Endothelial cell of umbilical vein (primary cell): ENCODE measurements at regions not wholly inside any gene's neighbourhood (a gene's known extent, or its start where the extent isn't known, plus 50 kb on each side); places are given as distances from the start of the nearest gene placed in this dataset.

Source experiments
- EZH2 ChIP-seq: IDR thresholded peaks from 2 replicates; pipeline ENCODE4 v1.6.1; 2012; ENCODE audit warnings: borderline replicate concordance, low read depth, mild to moderate bottlenecking, moderate library complexity, low read length, inconsistent platforms; ENCODE audit not compliant: severe bottlenecking
- FOS ChIP-seq: IDR thresholded peaks from 2 replicates; pipeline ENCODE4 v1.6.1; 2011; ENCODE audit warnings: mild to moderate bottlenecking, low read length, moderate library complexity, borderline replicate concordance; ENCODE audit not compliant: insufficient read depth
- POLR2A ChIP-seq: IDR thresholded peaks from 2 replicates; pipeline ENCODE4 v1.6.1; 2012; ENCODE audit warnings: low read depth, mild to moderate bottlenecking, control low read depth, low read length
- TF ChIP-seq, protein P1 (sequence below), 2 donors: IDR thresholded peaks; 1 replicate in 1 of 2; 2 replicates in 1 of 2; pipeline ENCODE4 v1.5.1; 2011; ENCODE audit warnings: low read length in 2 of 2, mild to moderate bottlenecking in 2 of 2, moderate library complexity in 2 of 2, control low read depth in 1 of 2, inconsistent platforms in 1 of 2, low read depth in 1 of 2; ENCODE audit not compliant: insufficient read depth in 1 of 2; ENCODE audit errors: extremely low read depth in 1 of 2
- TF ChIP-seq, protein P2 (sequence below): IDR thresholded peaks from 2 replicates; pipeline ENCODE4 v1.6.1; 2011; ENCODE audit not compliant: insufficient read depth, insufficient read length

- TF ChIP-seq, protein P1, sequence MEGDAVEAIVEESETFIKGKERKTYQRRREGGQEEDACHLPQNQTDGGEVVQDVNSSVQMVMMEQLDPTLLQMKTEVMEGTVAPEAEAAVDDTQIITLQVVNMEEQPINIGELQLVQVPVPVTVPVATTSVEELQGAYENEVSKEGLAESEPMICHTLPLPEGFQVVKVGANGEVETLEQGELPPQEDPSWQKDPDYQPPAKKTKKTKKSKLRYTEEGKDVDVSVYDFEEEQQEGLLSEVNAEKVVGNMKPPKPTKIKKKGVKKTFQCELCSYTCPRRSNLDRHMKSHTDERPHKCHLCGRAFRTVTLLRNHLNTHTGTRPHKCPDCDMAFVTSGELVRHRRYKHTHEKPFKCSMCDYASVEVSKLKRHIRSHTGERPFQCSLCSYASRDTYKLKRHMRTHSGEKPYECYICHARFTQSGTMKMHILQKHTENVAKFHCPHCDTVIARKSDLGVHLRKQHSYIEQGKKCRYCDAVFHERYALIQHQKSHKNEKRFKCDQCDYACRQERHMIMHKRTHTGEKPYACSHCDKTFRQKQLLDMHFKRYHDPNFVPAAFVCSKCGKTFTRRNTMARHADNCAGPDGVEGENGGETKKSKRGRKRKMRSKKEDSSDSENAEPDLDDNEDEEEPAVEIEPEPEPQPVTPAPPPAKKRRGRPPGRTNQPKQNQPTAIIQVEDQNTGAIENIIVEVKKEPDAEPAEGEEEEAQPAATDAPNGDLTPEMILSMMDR (IDR thresholded peaks at IDR 0.05; ENCODE audit: extremely low read depth in 1 of 2, insufficient read depth in 1 of 2, low read depth in 1 of 2, low read length in 2 of 2), result no peak
- TF ChIP-seq EZH2, result no peak
- TF ChIP-seq FOS, result no peak
- TF ChIP-seq, protein P2, sequence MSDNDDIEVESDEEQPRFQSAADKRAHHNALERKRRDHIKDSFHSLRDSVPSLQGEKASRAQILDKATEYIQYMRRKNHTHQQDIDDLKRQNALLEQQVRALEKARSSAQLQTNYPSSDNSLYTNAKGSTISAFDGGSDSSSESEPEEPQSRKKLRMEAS, result no peak
- no peak for TF ChIP-seq POLR2A
These were observed 592.6 kb downstream of the PRELID2 start for GRCh38 chr5:145242551-145242950.
